ENCODE measurements at regions not wholly inside any gene's neighbourhood (a gene's known extent, or its start where the extent isn't known, plus 50 kb on each side); places are given as distances from the start of the nearest gene placed in this dataset.

GRCh38 chr6:22082218-22082617 lies 214.6 kb downstream of the PRL start:
- TF ChIP-seq TEAD4 (IDR thresholded peaks at IDR 0.05) = no peak
- TF ChIP-seq YY1 (IDR thresholded peaks at IDR 0.05; ENCODE audit: low read depth) = no peak
- no peak for TF ChIP-seq REST (IDR thresholded peaks at IDR 0.05; ENCODE audit: low read depth)
- TF ChIP-seq, protein P1, sequence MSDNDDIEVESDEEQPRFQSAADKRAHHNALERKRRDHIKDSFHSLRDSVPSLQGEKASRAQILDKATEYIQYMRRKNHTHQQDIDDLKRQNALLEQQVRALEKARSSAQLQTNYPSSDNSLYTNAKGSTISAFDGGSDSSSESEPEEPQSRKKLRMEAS (IDR thresholded peaks at IDR 0.05) = no peak
- no peak for TF ChIP-seq USF1 (IDR thresholded peaks at IDR 0.05)
- no peak for TF ChIP-seq CEBPB (IDR thresholded peaks at IDR 0.05)
- TF ChIP-seq NFIC (IDR thresholded peaks at IDR 0.05) = no peak
- TF ChIP-seq EP300 (IDR thresholded peaks at IDR 0.05; ENCODE audit: borderline replicate concordance) = no peak
- no peak for TF ChIP-seq CREB1 (IDR thresholded peaks at IDR 0.05; ENCODE audit: low read depth)

DNA sequence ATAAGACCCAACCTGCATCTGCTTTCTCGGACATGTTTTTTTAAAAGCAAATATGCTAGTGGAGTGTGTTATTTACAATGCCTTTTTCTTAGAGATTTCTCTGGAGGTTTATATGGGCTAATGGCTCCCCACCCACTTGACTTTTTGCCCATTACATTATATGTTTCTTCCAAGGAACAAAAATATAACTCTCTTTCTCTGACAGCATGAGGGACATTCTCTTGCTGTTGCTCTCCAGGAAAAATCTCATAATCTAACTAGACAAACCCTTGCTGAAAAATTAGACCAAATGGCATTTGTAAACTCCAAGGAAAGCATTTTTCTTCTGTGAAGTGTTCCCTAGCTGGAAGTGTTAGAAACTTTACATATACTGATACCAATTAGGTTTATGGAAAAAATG lies 213.7 kb downstream of the PRL start:
- TF ChIP-seq EGR1 (IDR thresholded peaks at IDR 0.05) (no peak), TCF12 (IDR thresholded peaks at IDR 0.05; ENCODE audit: low read depth) (no peak), TEAD4 (IDR thresholded peaks at IDR 0.05) (no peak), NFIC (IDR thresholded peaks at IDR 0.05) (no peak), REST (IDR thresholded peaks at IDR 0.05; ENCODE audit: low read depth) (no peak), EP300 (IDR thresholded peaks at IDR 0.05; ENCODE audit: borderline replicate concordance) (no peak), YY1 (IDR thresholded peaks at IDR 0.05; ENCODE audit: low read depth) (no peak), CEBPB (IDR thresholded peaks at IDR 0.05) (no peak), CREB1 (IDR thresholded peaks at IDR 0.05; ENCODE audit: low read depth) (no peak), FOXM1 (IDR thresholded peaks at IDR 0.05; ENCODE audit: borderline replicate concordance, low read depth) (no peak), ZBTB7A (IDR thresholded peaks at IDR 0.05; ENCODE audit: low read depth) (no peak), TAF1 (IDR thresholded peaks at IDR 0.05; ENCODE audit: low read depth) (no peak), RAD21 (IDR thresholded peaks at IDR 0.05; ENCODE audit: low read depth) (no peak), USF1 (IDR thresholded peaks at IDR 0.05) (no peak)
- TF ChIP-seq, protein P1 (IDR thresholded peaks at IDR 0.05) = no peak

GRCh38 chr6:22087960-22088706 lies 208.7 kb downstream of the PRL start:
- TF ChIP-seq ZBTB7A (IDR thresholded peaks at IDR 0.05; ENCODE audit: low read depth) (no peak), TCF12 (IDR thresholded peaks at IDR 0.05; ENCODE audit: low read depth) (no peak), CEBPB (IDR thresholded peaks at IDR 0.05) (no peak), USF1 (IDR thresholded peaks at IDR 0.05) (no peak), REST (IDR thresholded peaks at IDR 0.05; ENCODE audit: low read depth) (no peak), RAD21 (IDR thresholded peaks at IDR 0.05; ENCODE audit: low read depth) (no peak), YY1 (IDR thresholded peaks at IDR 0.05; ENCODE audit: low read depth) (no peak), EGR1 (IDR thresholded peaks at IDR 0.05) (no peak), TAF1 (IDR thresholded peaks at IDR 0.05; ENCODE audit: low read depth) (no peak), NFIC (IDR thresholded peaks at IDR 0.05) (no peak), FOXM1 (IDR thresholded peaks at IDR 0.05; ENCODE audit: borderline replicate concordance, low read depth) (no peak), EP300 (IDR thresholded peaks at IDR 0.05; ENCODE audit: borderline replicate concordance) (no peak), TEAD4 (IDR thresholded peaks at IDR 0.05) (no peak), CREB1 (IDR thresholded peaks at IDR 0.05; ENCODE audit: low read depth) (no peak)
- TF ChIP-seq, protein P1 (IDR thresholded peaks at IDR 0.05) = no peak
